ENCODE measurements at regions not wholly inside any gene's neighbourhood (a gene's known extent, or its start where the extent isn't known, plus 50 kb on each side); places are given as distances from the start of the nearest gene placed in this dataset.

- TF ChIP-seq GATA3 (IDR thresholded peaks at IDR 0.05; ENCODE audit: low read depth, low read length): no peak
- no peak for TF ChIP-seq GATA2 (IDR thresholded peaks at IDR 0.05; ENCODE audit: low read depth, low read length)
Measured at GRCh38 chr3:110968076-110968475, 103.5 kb upstream of the NECTIN3 start.

Data from SH-SY5Y (cell line).